ENCODE measurements at regions not wholly inside any gene's neighbourhood (a gene's known extent, or its start where the extent isn't known, plus 50 kb on each side); places are given as distances from the start of the nearest gene placed in this dataset.

DNA sequence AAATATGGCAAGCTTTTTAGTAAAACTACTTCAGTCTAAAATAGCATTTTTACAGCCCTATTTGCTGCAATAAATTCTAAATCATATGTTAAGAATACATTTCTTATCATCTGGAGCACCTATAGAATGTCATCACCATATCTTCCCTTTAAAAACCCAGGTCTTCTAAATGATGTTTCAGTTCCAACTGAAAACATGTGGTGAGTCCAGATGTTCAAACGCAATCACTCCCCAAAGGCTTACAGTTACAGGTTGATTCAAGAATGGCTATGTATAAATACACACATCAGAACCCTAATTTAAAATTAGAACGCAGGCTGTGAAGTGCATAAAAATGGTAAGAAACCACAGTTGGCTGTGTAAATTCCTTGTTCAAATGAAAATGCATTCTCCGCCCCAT lies 796.3 kb downstream of the MAT2B start:
- no peaks in the 10 kb centered on the region for H3K36me3 ChIP-seq (replicated peaks in 1 of 2; ENCODE audit: insufficient read depth in 1 of 2, low read depth in 2 of 2)
- TF ChIP-seq POLR2A (IDR thresholded peaks at IDR 0.05), result no peak
- TF ChIP-seq, protein P1, sequence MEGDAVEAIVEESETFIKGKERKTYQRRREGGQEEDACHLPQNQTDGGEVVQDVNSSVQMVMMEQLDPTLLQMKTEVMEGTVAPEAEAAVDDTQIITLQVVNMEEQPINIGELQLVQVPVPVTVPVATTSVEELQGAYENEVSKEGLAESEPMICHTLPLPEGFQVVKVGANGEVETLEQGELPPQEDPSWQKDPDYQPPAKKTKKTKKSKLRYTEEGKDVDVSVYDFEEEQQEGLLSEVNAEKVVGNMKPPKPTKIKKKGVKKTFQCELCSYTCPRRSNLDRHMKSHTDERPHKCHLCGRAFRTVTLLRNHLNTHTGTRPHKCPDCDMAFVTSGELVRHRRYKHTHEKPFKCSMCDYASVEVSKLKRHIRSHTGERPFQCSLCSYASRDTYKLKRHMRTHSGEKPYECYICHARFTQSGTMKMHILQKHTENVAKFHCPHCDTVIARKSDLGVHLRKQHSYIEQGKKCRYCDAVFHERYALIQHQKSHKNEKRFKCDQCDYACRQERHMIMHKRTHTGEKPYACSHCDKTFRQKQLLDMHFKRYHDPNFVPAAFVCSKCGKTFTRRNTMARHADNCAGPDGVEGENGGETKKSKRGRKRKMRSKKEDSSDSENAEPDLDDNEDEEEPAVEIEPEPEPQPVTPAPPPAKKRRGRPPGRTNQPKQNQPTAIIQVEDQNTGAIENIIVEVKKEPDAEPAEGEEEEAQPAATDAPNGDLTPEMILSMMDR (IDR thresholded peaks at IDR 0.05), result no peak
- ATAC-seq, result no peak
- no peaks in the 10 kb centered on the region for H3K4me1 ChIP-seq
- intact Hi-C loops (cut with DNase I), result no loop called here
- WGBS, 2 donors, result 75 to 79% methylated on average over 3 of the region's 3 CpGs
- H3K9me3 ChIP-seq, result no peaks in the 10 kb centered on the region
- H3K27ac ChIP-seq, result no peak overlapping the region
- H3K27me3 ChIP-seq, result no peaks in the 10 kb centered on the region
- H3K4me3 ChIP-seq, result no peak overlapping the region
- DNase-seq, result no peak

DNA sequence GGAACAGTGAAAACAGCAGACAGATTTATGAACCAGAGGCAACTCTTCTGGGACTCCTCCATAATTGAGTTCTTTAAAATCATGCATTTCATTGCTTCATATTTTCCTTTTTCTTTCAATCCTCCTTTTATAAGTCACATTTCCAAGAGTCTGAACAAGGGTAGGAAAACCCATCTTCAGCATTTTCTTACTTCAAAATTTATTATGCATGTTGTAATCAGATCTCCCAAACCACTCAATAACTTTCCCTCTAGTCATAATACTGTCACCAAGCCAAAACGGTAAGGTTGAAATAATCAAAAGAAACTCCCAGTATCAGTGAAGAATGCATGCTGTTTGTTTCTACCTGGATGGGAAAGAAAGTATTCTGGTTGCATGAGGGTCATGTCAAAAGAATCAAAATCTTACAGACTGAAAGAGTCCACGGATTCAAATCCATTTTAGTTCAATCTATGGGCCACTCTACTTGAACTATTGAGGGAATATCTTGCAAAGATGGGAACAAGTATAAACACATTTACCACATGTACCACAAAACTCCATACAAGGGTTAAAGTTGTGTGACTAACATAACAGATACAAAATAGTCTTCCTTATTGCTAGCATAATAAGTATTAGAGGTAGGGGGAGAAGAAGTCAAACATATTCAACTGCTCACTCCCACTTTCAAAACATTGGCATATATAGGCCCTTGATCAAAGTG lies 797.3 kb downstream of the MAT2B start:
- DNase-seq, result no peak
- no peaks in the 10 kb centered on the region for H3K27me3 ChIP-seq
- no peaks in the 10 kb centered on the region for H3K4me1 ChIP-seq
- H3K36me3 ChIP-seq (replicated peaks in 1 of 2; ENCODE audit: insufficient read depth in 1 of 2, low read depth in 2 of 2), result no peaks in the 10 kb centered on the region
- TF ChIP-seq, protein P1 (IDR thresholded peaks at IDR 0.05), result no peak
- TF ChIP-seq POLR2A (IDR thresholded peaks at IDR 0.05), result no peak
- H3K27ac ChIP-seq, result no peak overlapping the region
- ATAC-seq, result no peak
- 33 to 42% methylated on average over 2 of the region's 2 CpGs for WGBS, 2 donors
- intact Hi-C loops (cut with DNase I), result no loop called here
- H3K9me3 ChIP-seq, result no peaks in the 10 kb centered on the region
- no peak overlapping the region for H3K4me3 ChIP-seq

DNA sequence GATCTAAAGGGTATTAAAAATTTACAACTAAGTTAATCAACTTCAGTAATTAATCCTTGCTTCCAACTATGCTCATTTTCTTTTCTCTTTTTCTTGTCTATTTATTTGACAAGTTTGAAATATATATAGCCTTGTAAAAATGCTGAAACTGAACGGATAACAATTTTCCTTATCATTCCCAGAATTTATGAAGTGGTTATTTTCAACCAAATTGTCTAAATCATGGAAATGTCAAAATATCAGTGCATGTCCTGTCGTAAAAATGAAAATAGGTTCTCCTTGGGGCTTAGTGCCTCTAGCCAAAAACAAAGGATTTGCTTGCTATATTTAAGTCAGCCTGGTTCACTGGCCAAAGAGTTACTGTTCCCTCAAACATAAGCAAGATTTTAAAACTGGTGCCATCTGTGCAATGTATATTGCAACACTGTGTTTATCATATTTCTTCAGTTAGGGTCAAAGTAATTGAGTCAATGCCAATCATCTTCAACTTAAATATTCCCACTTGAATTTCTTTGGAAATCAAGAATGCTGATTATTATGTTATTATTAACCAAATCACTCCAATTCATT lies 798.3 kb downstream of the MAT2B start:
- H3K36me3 ChIP-seq (replicated peaks in 1 of 2; ENCODE audit: insufficient read depth in 1 of 2, low read depth in 2 of 2), result no peaks in the 10 kb centered on the region
- intact Hi-C loops (cut with DNase I), result no loop called here
- ATAC-seq, result no peak
- TF ChIP-seq, protein P1 (IDR thresholded peaks at IDR 0.05), result no peak
- TF ChIP-seq POLR2A (IDR thresholded peaks at IDR 0.05), result no peak
- no peak overlapping the region for H3K27ac ChIP-seq
- WGBS, 2 donors, result 54 to 63% methylated on average over 2 of the region's 2 CpGs
- H3K4me3 ChIP-seq, result no peak overlapping the region
- DNase-seq, result no peak
- H3K27me3 ChIP-seq, result no peaks in the 10 kb centered on the region
- H3K9me3 ChIP-seq, result no peaks in the 10 kb centered on the region
- no peaks in the 10 kb centered on the region for H3K4me1 ChIP-seq

DNA sequence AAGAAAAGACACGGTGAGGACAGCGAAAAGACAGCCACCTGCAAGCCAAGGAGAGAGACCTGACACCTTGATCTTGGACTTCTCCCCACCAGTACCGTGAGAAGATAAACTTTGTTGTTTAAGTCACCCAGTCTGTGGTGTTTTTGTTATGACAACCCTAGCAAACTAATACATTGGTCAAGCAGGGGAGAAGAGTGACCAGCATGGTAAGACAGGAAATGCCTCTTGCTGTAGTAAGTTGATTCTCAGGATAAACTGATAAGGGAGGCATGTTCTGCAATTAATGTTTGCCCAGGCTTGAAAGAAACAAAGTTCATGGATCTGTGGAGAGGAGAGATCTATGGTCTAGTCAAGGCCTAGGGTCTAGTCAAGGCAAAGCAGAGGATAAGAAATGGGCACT lies 801.2 kb downstream of the MAT2B start:
- Histone ChIP-seq H3K27me3 (no peaks in the 10 kb centered on the region), H3K4me3 (no peak overlapping the region), H3K27ac (no peak overlapping the region), H3K9me3 (no peaks in the 10 kb centered on the region), H3K4me1 (no peaks in the 10 kb centered on the region), H3K36me3 (replicated peaks in 1 of 2; ENCODE audit: insufficient read depth in 1 of 2, low read depth in 2 of 2) (no peaks in the 10 kb centered on the region)
- 82 to 87% methylated on average over 3 of the region's 3 CpGs for WGBS, 2 donors
- intact Hi-C loops (cut with DNase I), result no loop called here
- DNase-seq, result no peak
- no peak for ATAC-seq
- no peak for TF ChIP-seq POLR2A (IDR thresholded peaks at IDR 0.05)
- TF ChIP-seq, protein P1 (IDR thresholded peaks at IDR 0.05), result no peak

DNA sequence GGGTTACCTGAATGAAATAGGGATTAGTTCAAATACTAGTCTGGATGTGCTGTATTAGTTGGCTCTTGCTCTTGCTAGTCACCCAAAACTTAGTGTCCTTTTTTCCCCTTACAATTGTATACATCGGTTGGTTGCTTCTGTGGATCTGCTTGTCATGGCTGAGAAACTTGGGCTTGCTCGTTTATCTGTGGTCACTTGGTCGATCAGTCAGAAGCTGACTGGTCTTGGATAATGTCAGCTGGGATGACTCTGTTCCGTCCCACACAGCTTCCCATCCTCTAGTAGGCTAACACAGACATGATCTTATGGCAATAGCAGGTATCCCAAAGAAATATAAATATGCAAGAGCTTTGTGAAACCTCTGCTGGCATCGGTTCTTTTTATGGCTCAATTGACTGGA lies 807.4 kb downstream of the MAT2B start:
- TF ChIP-seq POLR2A (IDR thresholded peaks at IDR 0.05), result no peak
- TF ChIP-seq, protein P1 (IDR thresholded peaks at IDR 0.05), result no peak
- no peak overlapping the region for H3K4me3 ChIP-seq
- ATAC-seq (no peak), DNase-seq (no peak)
- WGBS, 2 donors, result 59 to 77% methylated on average over 5 of the region's 5 CpGs
- intact Hi-C loops (cut with DNase I), result no loop called here
- H3K9me3 ChIP-seq, result no peaks in the 10 kb centered on the region
- H3K27ac ChIP-seq, result no peak overlapping the region
- H3K27me3 ChIP-seq, result no peaks in the 10 kb centered on the region
- no peaks in the 10 kb centered on the region for H3K4me1 ChIP-seq
- no peaks in the 10 kb centered on the region for H3K36me3 ChIP-seq (replicated peaks in 1 of 2; ENCODE audit: insufficient read depth in 1 of 2, low read depth in 2 of 2)
